DND-41 (cell line): ENCODE measurements at regions not wholly inside any gene's neighbourhood (a gene's known extent, or its start where the extent isn't known, plus 50 kb on each side); places are given as distances from the start of the nearest gene placed in this dataset.

Experiments
- ATAC-seq: fragments of 200-7000 bp; cut with Tn5 transposase; 3 replicates; pipeline ENCODE4 v1.9.1; 2021; ENCODE audit warnings: low read depth; ENCODE audit not compliant: insufficient read depth
- DNase-seq: peaks from one replicate; pipeline ENCODE4 v3.0.0-alpha.2; 2020
- H2AFZ ChIP-seq: 2 replicates; pipeline ENCODE4 v1.6.0; 2012; ENCODE audit warnings: low read depth, low read length
- H3K27ac ChIP-seq: 2 replicates; pipeline ENCODE4 v1.5.1; 2012; ENCODE audit warnings: low read length, inconsistent platforms
- H3K27me3 ChIP-seq: fragments of 200-600 bp; sonication (generic); 2 replicates; pipeline ENCODE4 v1.6.0; 2012; ENCODE audit warnings: low read length, mild to moderate bottlenecking, inconsistent platforms; ENCODE audit not compliant: insufficient read depth, poor library complexity
- H3K36me3 ChIP-seq: 2 replicates; pipeline ENCODE4 v1.5.1; 2012; ENCODE audit warnings: low read length, inconsistent platforms; ENCODE audit not compliant: insufficient read depth
- H3K4me1 ChIP-seq: 2 replicates; pipeline ENCODE4 v1.5.1; 2012; ENCODE audit warnings: mild to moderate bottlenecking, low read length; ENCODE audit not compliant: insufficient read depth
- H3K4me2 ChIP-seq: 2 replicates; pipeline ENCODE4 v1.6.0; 2012; ENCODE audit warnings: mild to moderate bottlenecking, moderate library complexity, low read length, inconsistent platforms; ENCODE audit not compliant: insufficient read depth
- H3K4me3 ChIP-seq, 2 experiments: fragments of 200-600 bp in 1 of 2; shearing (Covaris generic) in 1 of 2; 2 replicates each; pipeline ENCODE4 v1.5.1; 2012 to 2016; ENCODE audit warnings: inconsistent platforms in 2 of 2, low read length in 2 of 2, mild to moderate bottlenecking in 2 of 2, low read depth in 1 of 2, moderate library complexity in 1 of 2
- H3K79me2 ChIP-seq: 2 replicates; pipeline ENCODE4 v1.6.0; 2012; ENCODE audit warnings: low read length, inconsistent platforms; ENCODE audit not compliant: insufficient read depth
- H3K9ac ChIP-seq: 2 replicates; pipeline ENCODE4 v1.6.0; 2012; ENCODE audit warnings: low read depth, mild to moderate bottlenecking, inconsistent platforms, low read length, moderate library complexity
- H3K9me3 ChIP-seq: 2 replicates; pipeline ENCODE4 v1.5.1; 2012; ENCODE audit warnings: low read length, moderate library complexity, mild to moderate bottlenecking, inconsistent platforms; ENCODE audit not compliant: insufficient read depth, severe bottlenecking
- H4K20me1 ChIP-seq: 2 replicates; pipeline ENCODE4 v1.6.0; 2012; ENCODE audit warnings: low read length; ENCODE audit not compliant: insufficient read depth
- EZH2 ChIP-seq: IDR thresholded peaks from 3 replicates; pipeline ENCODE4 v1.6.1; 2012; ENCODE audit warnings: borderline replicate concordance, low read depth, mild to moderate bottlenecking, moderate library complexity, low read length, inconsistent platforms; ENCODE audit not compliant: severe bottlenecking
- TF ChIP-seq, protein P1 (sequence below): IDR thresholded peaks from 2 replicates; pipeline ENCODE4 v1.5.1; 2012; ENCODE audit warnings: borderline replicate concordance, low read length, moderate library complexity, mild to moderate bottlenecking; ENCODE audit not compliant: poor library complexity, severe bottlenecking; ENCODE audit errors: extremely low read depth

- Histone ChIP-seq H3K36me3 (no peaks in the 10 kb centered on the region), H2AFZ (no peak overlapping the region), H3K27me3 (no peaks in the 10 kb centered on the region), H3K27ac (no peak overlapping the region), H3K4me2 (no peak overlapping the region), H3K79me2 (no peaks in the 10 kb centered on the region), H3K4me1 (no peaks in the 10 kb centered on the region), H3K4me3 (no peak overlapping the region), H4K20me1 (no peaks in the 10 kb centered on the region), H3K9ac (no peak overlapping the region), H3K9me3 (peaks cover 3% of the 10 kb centered on the region)
- no peak for ATAC-seq
- no peak for TF ChIP-seq EZH2
- TF ChIP-seq, protein P1, sequence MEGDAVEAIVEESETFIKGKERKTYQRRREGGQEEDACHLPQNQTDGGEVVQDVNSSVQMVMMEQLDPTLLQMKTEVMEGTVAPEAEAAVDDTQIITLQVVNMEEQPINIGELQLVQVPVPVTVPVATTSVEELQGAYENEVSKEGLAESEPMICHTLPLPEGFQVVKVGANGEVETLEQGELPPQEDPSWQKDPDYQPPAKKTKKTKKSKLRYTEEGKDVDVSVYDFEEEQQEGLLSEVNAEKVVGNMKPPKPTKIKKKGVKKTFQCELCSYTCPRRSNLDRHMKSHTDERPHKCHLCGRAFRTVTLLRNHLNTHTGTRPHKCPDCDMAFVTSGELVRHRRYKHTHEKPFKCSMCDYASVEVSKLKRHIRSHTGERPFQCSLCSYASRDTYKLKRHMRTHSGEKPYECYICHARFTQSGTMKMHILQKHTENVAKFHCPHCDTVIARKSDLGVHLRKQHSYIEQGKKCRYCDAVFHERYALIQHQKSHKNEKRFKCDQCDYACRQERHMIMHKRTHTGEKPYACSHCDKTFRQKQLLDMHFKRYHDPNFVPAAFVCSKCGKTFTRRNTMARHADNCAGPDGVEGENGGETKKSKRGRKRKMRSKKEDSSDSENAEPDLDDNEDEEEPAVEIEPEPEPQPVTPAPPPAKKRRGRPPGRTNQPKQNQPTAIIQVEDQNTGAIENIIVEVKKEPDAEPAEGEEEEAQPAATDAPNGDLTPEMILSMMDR: no peak
- no peak for DNase-seq
These were observed 2218.5 kb downstream of the MAT2B start for GRCh38 chr5:165723931-165724330.

- Histone ChIP-seq H3K4me3 (no peak overlapping the region), H3K9me3 (no peaks in the 10 kb centered on the region), H4K20me1 (no peaks in the 10 kb centered on the region), H3K79me2 (no peaks in the 10 kb centered on the region), H3K27me3 (no peaks in the 10 kb centered on the region), H3K4me1 (no peaks in the 10 kb centered on the region), H2AFZ (no peak overlapping the region), H3K9ac (no peak overlapping the region), H3K27ac (no peak overlapping the region), H3K36me3 (no peaks in the 10 kb centered on the region), H3K4me2 (no peak overlapping the region)
- DNase-seq (no peak), ATAC-seq (no peak)
- no peak for TF ChIP-seq EZH2
- TF ChIP-seq, protein P1: no peak
These were observed 2223.0 kb downstream of the MAT2B start for GRCh38 chr5:165728425-165728824.

GRCh38 chr5:165735388-165735787 is 2230.0 kb downstream of the MAT2B start:
- Histone ChIP-seq H3K36me3 (no peaks in the 10 kb centered on the region), H3K4me1 (peaks cover 18% of the 10 kb centered on the region), H2AFZ (peak overlapping the region; percentile 41; the same call in 1 of the 2 replicates), H3K4me3 (0 out of 4 replicates have a peak overlapping the region, but pooled peaks of 1 of the 2 experiments have one; percentile 9), H3K9me3 (no peaks in the 10 kb centered on the region), H3K4me2 (peak overlapping the region; percentile 38; the same call in 1 of the 2 replicates), H3K27ac (peak overlapping the region; percentile 57), H4K20me1 (no peaks in the 10 kb centered on the region), H3K79me2 (no peaks in the 10 kb centered on the region), H3K9ac (no peak overlapping the region), H3K27me3 (no peaks in the 10 kb centered on the region)
- DNase-seq: no peak
- TF ChIP-seq EZH2: no peak
- TF ChIP-seq, protein P1: no peak
- no peak for ATAC-seq
